ENCODE measurements at regions not wholly inside any gene's neighbourhood (a gene's known extent, or its start where the extent isn't known, plus 50 kb on each side); places are given as distances from the start of the nearest gene placed in this dataset.

- Mint-ChIP-seq H3K36me3 (ENCODE audit: low read depth) (no peaks in the 10 kb centered on the region), H3K9me3 (no peaks in the 10 kb centered on the region), H3K4me1 (ENCODE audit: low read depth) (no peaks in the 10 kb centered on the region), H3K27ac (no peak overlapping the region), H3K4me3 (no peak overlapping the region), H3K27me3 (no peaks in the 10 kb centered on the region)
- peak; percentile 37 for DNase-seq
Observed at GRCh38 chr5:128674837-128675446, 136.9 kb upstream of the FBN2 start.

DNA sequence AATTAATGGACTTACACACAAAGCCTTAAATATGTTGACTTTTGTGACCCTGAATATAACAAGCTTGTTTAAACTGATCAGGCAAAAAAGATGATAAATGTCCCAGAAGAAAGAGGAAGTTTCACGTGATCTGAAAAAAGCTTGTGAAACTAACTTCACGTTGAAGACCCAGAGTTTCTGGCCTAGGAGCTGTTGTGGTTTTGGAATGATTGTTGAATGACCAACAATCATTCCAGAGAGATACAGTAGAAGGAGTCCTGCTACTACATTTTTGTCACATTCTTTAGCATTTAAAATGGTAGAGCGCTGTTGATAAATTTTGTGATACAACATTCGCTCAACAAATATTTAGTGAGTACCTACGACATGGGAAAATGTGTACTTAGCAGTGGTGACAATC is 143.1 kb upstream of the FBN2 start:
- Mint-ChIP-seq H3K4me3 (no peak overlapping the region), H3K27me3 (no peaks in the 10 kb centered on the region)

DNA sequence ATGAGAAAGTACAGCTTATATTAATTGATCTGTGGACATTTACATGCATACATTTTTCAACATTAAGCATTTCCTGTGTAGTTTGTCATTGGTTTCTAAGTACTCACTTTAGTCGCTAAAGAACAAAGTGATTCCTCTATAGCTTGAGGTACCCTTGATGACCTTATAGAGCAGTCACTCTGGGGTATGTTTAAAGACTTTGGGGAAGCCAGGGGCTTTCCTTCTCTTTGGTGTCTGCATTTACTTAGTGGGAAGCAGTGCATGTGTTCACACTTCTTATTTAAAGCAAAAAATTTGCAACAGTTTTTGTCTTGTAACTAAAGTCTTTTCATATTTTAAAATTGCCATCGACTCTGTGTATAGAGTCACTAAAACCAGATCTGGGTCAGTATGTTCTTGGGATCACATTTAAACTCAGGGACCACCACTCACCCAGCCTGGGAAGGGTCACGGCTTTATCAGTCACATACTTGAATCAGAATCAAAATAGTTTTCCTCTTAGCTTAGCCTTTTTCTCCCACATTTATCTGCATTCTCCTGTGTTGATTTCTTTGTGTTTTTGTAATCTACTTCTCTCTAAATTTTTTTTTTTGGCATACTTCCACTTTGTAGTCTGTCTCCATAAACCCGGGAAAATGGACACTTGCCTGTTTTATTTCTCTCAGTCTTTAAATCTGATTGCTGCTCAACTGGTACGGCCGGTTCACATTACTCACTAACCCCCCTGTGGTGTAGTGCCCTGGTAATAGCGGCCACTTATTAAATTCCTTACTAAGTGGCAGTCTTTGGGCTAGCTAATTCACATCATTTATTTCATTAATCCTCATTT is 143.9 kb upstream of the FBN2 start:
- DNase-seq: no peak
- Mint-ChIP-seq H3K27ac (no peak overlapping the region), H3K27me3 (no peaks in the 10 kb centered on the region)

More for the DNA sequence above, 143.1 kb upstream of the FBN2 start:
- Mint-ChIP-seq H3K36me3 (ENCODE audit: low read depth) (no peaks in the 10 kb centered on the region), H3K4me1 (ENCODE audit: low read depth) (no peaks in the 10 kb centered on the region), H3K27ac (no peak overlapping the region), H3K9me3 (no peaks in the 10 kb centered on the region)
- no peak for DNase-seq

DNA sequence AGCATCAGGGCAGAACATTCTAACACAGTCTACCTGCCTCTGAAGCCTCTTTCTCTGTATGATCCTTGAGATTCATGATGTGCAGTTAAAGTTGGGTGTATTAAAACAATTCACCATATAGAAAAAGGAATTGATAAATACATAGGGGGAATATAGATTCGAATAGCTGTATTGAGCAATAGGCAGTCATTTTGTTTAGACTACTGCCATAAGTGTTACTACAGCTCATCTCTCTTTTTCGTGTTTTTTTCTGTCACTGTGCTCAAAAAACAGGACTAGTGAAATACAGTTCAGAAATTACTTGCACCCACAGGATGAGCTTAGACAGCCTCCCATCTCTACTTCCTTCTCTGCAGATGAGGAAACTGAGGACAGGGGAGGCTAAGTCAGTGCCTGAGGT is 144.6 kb upstream of the FBN2 start:
- no peak for DNase-seq
- Mint-ChIP-seq H3K27me3 (no peaks in the 10 kb centered on the region), H3K4me1 (ENCODE audit: low read depth) (no peaks in the 10 kb centered on the region), H3K36me3 (ENCODE audit: low read depth) (no peaks in the 10 kb centered on the region), H3K9me3 (no peaks in the 10 kb centered on the region), H3K4me3 (no peak overlapping the region), H3K27ac (no peak overlapping the region)

More for the DNA sequence above, 143.9 kb upstream of the FBN2 start:
- no peaks in the 10 kb centered on the region for H3K36me3 Mint-ChIP-seq (ENCODE audit: low read depth)
- H3K4me1 Mint-ChIP-seq (ENCODE audit: low read depth): no peaks in the 10 kb centered on the region
- no peak overlapping the region for H3K4me3 Mint-ChIP-seq
- no peaks in the 10 kb centered on the region for H3K9me3 Mint-ChIP-seq

DNA sequence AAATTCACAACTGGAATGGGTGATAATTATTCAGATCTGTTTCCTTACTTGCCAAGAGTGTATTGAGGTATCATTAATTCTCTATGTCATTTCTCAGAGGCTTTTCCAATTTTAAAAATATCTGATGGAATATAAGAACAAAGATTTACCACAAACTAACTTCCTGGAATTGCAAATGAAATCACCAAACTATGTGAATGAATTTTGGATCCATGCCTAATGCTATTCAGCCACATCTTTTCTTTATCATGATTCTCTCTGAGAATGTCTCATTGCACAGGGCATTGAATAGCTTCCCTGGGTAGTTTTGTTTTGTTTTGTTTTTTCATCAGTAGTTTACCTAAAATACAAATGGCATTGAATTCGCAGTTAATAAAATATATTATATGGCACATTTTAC is 146.9 kb upstream of the FBN2 start:
- no peaks in the 10 kb centered on the region for H3K27me3 Mint-ChIP-seq
- no peak overlapping the region for H3K4me3 Mint-ChIP-seq
- no peaks in the 10 kb centered on the region for H3K4me1 Mint-ChIP-seq (ENCODE audit: low read depth)
- DNase-seq: no peak
- no peaks in the 10 kb centered on the region for H3K36me3 Mint-ChIP-seq (ENCODE audit: low read depth)
- no peak overlapping the region for H3K27ac Mint-ChIP-seq
- no peaks in the 10 kb centered on the region for H3K9me3 Mint-ChIP-seq

- H3K4me3 Mint-ChIP-seq: no peak overlapping the region
- H3K27ac Mint-ChIP-seq: no peak overlapping the region
- no peak for DNase-seq
- H3K4me1 Mint-ChIP-seq (ENCODE audit: low read depth): no peaks in the 10 kb centered on the region
- no peaks in the 10 kb centered on the region for H3K27me3 Mint-ChIP-seq
- H3K9me3 Mint-ChIP-seq: no peaks in the 10 kb centered on the region
- no peaks in the 10 kb centered on the region for H3K36me3 Mint-ChIP-seq (ENCODE audit: low read depth)
Observed at GRCh38 chr5:128687930-128688329, 149.9 kb upstream of the FBN2 start.

GRCh38 chr5:128693764-128694163 is 155.7 kb upstream of the FBN2 start:
- no peaks in the 10 kb centered on the region for H3K4me1 Mint-ChIP-seq (ENCODE audit: low read depth)
- no peaks in the 10 kb centered on the region for H3K36me3 Mint-ChIP-seq (ENCODE audit: low read depth)
- DNase-seq: no peak
- H3K9me3 Mint-ChIP-seq: no peaks in the 10 kb centered on the region
- H3K27ac Mint-ChIP-seq: no peak overlapping the region
- no peak overlapping the region for H3K4me3 Mint-ChIP-seq
- H3K27me3 Mint-ChIP-seq: no peaks in the 10 kb centered on the region

DNA sequence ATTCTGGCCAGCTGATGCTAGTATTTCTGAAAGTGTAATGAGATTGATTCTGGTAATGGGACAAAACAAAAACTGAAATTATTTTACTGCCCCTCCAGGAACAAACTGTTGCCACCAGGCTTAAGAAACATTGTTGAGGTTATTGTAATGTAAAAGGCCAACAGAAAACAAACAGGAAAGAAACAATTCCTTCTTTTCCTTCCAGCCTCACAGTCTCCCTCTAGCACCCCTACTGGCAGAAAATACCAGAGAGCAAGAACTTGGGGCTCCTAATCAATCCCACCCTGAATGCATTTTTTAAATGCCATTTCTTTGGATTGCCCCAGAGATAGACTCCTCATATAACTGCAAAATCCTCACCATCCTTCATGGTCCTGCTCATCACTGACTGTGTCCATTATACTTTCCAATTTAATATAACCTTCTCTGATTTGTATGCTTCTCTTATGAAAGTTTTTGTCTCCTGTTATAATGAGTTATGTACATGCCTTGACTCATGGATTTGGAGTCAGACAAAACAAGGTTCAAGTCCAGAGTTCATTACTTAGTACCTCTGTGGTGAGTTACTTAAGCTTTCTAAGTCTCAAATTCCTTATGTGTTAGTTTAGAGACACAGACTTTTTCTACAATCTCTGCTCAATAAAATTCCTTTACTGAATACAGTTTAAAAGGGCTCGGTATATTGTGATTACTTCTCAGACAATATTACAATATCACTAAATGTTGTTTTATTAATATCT is 157.9 kb upstream of the FBN2 start:
- H3K9me3 Mint-ChIP-seq: no peaks in the 10 kb centered on the region
- no peak overlapping the region for H3K27ac Mint-ChIP-seq
- no peak for DNase-seq
- no peaks in the 10 kb centered on the region for H3K4me1 Mint-ChIP-seq (ENCODE audit: low read depth)
- no peak overlapping the region for H3K4me3 Mint-ChIP-seq
- H3K27me3 Mint-ChIP-seq: no peaks in the 10 kb centered on the region
- H3K36me3 Mint-ChIP-seq (ENCODE audit: low read depth): no peaks in the 10 kb centered on the region

DNA sequence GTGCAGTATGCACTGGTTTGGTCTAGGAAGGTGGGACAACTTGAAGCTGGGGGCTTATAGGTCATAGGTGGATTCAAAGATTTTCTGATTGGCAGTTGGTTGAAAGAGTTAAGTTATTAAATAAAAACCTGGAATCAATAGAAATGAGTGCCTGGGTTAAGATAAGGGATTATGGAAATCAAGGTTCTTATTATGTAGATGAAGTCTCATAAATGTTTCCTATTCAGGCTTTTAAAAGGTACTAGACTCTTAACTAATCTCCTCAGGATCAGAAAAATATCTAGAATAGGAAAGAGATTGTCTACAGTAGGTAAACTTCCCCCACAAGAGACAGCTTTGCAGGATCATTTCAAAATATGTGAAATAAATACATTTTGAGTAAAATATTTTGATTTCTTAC is 163.3 kb upstream of the FBN2 start:
- Mint-ChIP-seq H3K27ac (no peak overlapping the region), H3K9me3 (no peaks in the 10 kb centered on the region), H3K4me3 (no peak overlapping the region), H3K27me3 (no peaks in the 10 kb centered on the region), H3K36me3 (ENCODE audit: low read depth) (no peaks in the 10 kb centered on the region), H3K4me1 (ENCODE audit: low read depth) (no peaks in the 10 kb centered on the region)
- DNase-seq: no peak

GRCh38 chr5:128703322-128703721 is 165.3 kb upstream of the FBN2 start:
- no peaks in the 10 kb centered on the region for H3K9me3 Mint-ChIP-seq
- DNase-seq: no peak
- H3K27ac Mint-ChIP-seq: no peak overlapping the region
- H3K27me3 Mint-ChIP-seq: no peaks in the 10 kb centered on the region
- H3K4me3 Mint-ChIP-seq: no peak overlapping the region
- no peaks in the 10 kb centered on the region for H3K4me1 Mint-ChIP-seq (ENCODE audit: low read depth)
- no peaks in the 10 kb centered on the region for H3K36me3 Mint-ChIP-seq (ENCODE audit: low read depth)

- no peak for DNase-seq
- no peak overlapping the region for H3K27ac Mint-ChIP-seq
- no peaks in the 10 kb centered on the region for H3K36me3 Mint-ChIP-seq (ENCODE audit: low read depth)
- no peaks in the 10 kb centered on the region for H3K9me3 Mint-ChIP-seq
- H3K27me3 Mint-ChIP-seq: no peaks in the 10 kb centered on the region
- no peaks in the 10 kb centered on the region for H3K4me1 Mint-ChIP-seq (ENCODE audit: low read depth)
- no peak overlapping the region for H3K4me3 Mint-ChIP-seq
Observed at GRCh38 chr5:128706269-128706668, 168.2 kb upstream of the FBN2 start.

- Mint-ChIP-seq H3K4me1 (ENCODE audit: low read depth) (no peaks in the 10 kb centered on the region), H3K27ac (no peak overlapping the region), H3K4me3 (no peak overlapping the region), H3K27me3 (no peaks in the 10 kb centered on the region), H3K9me3 (no peaks in the 10 kb centered on the region), H3K36me3 (ENCODE audit: low read depth) (no peaks in the 10 kb centered on the region)
- DNase-seq: no peak
Observed at GRCh38 chr5:128708841-128709240, 170.8 kb upstream of the FBN2 start.

DNA sequence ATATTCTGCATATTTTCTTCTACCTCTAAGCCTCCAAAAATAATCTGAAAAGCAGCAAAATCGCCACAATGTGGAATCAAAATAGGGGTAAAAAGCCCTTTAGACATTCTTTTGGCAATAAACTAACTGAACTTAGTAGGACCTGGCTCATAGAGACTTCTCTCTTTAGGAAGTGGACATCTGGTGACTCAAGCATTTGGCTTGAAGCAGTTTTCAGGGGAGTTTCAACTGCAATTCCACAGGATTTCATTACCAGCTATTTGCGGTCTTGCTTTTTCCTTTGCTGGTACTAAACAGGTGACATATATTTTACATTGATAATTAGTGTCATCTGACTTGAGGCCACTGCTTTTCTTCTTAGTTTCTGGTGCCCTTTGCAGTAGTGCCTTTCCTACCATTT is 173.2 kb upstream of the FBN2 start:
- H3K4me3 Mint-ChIP-seq: no peak overlapping the region
- H3K4me1 Mint-ChIP-seq (ENCODE audit: low read depth): no peaks in the 10 kb centered on the region

DNA sequence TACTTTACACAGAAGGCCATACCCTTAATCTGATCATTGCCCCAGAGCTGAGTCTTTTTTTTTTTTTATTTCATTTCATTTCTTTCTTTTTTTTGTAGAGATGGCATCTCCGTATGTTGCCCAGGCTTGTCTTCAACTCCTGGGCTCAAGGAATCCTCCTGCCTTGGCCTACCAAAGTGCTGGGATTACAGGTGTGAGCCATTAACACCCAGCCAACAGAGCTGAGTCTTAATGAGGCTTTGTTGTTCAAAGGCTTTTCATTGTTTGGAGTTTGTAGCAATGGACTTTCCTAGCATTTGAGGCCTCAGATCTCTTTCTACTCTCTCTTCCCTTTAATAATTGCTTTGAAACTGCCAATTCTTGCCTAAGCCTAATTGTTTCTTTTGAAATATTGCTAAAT is 176.5 kb upstream of the FBN2 start:
- H3K4me3 Mint-ChIP-seq: no peak overlapping the region
- no peaks in the 10 kb centered on the region for H3K9me3 Mint-ChIP-seq
- H3K4me1 Mint-ChIP-seq (ENCODE audit: low read depth): no peaks in the 10 kb centered on the region
- H3K27ac Mint-ChIP-seq: no peak overlapping the region
- DNase-seq: no peak
- no peaks in the 10 kb centered on the region for H3K27me3 Mint-ChIP-seq
- no peaks in the 10 kb centered on the region for H3K36me3 Mint-ChIP-seq (ENCODE audit: low read depth)

More for the DNA sequence above, 173.2 kb upstream of the FBN2 start:
- DNase-seq: no peak
- Mint-ChIP-seq H3K27me3 (no peaks in the 10 kb centered on the region), H3K27ac (no peak overlapping the region), H3K9me3 (no peaks in the 10 kb centered on the region), H3K36me3 (ENCODE audit: low read depth) (no peaks in the 10 kb centered on the region)

DNA sequence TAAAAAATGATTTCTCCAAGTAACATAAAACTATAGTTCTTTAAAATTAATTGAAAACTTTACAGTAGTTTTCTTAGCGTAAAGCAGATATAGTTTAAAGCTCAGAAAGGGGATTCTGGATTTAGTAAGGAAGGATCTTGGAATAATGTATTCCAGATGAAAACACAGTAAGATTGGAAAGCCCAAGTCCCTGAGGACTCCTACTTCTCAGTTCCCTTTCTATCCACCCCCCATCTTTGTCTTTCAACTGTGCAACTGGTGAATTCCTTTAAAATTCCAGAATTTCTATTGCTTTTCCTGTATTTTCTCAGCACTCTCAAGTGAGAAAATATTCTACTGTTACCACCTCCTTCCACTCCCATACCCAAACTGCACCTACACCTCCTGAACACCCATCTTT is 184.5 kb upstream of the FBN2 start:
- Mint-ChIP-seq H3K9me3 (no peaks in the 10 kb centered on the region), H3K36me3 (ENCODE audit: low read depth) (no peaks in the 10 kb centered on the region), H3K4me1 (ENCODE audit: low read depth) (no peaks in the 10 kb centered on the region), H3K27ac (no peak overlapping the region), H3K4me3 (no peak overlapping the region), H3K27me3 (no peaks in the 10 kb centered on the region)
- DNase-seq: no peak

Measured in activated T-cell treated with anti-CD3 and anti-CD28 coated beads, Interleukin-2, amount 50 U/mL, for 24 hours (primary cell).